H1 (cell line): ENCODE measurements at regions not wholly inside any gene's neighbourhood (a gene's known extent, or its start where the extent isn't known, plus 50 kb on each side); places are given as distances from the start of the nearest gene placed in this dataset.

Source experiments
- CTCF ChIA-PET: fragments of 300-600 bp; sonication (Branson Sonifier 250); formaldehyde crosslinking; loops from one replicate; lab custom pipeline; 2021; ENCODE audit not compliant: partially characterized antibody; lab: Charles Lee
- POLR2A ChIA-PET: fragments of 300-600 bp; sonication (Branson Sonifier 250); formaldehyde crosslinking; loops from one replicate; lab custom pipeline; 2021; ENCODE audit warnings: inconsistent platforms; ENCODE audit not compliant: partially characterized antibody; lab: Charles Lee
- DNase-seq, 2 experiments: peaks; one replicate each; pipeline versions ENCODE4 v3.0.0 to v3.0.0-alpha.2; 2010 to 2022; ENCODE audit warnings: low spot score in 2 of 2, low read depth in 1 of 2, mixed read lengths in 1 of 2
- FAIRE-seq: peaks from 2 replicates; lab custom pipeline; 2011; peaks lifted over from hg19 to GRCh38; lab: Jason Lieb, UNC
- H2AFZ ChIP-seq: 2 replicates; pipeline ENCODE4 v1.8.1; 2012; ENCODE audit warnings: low read length, inconsistent platforms
- H2AK5ac ChIP-seq: 2 replicates; pipeline ENCODE4 v1.6.1; 2013; ENCODE audit warnings: low read depth, low read length
- H2BK120ac ChIP-seq: replicated peaks from 2 replicates; pipeline ENCODE3; 2013; ENCODE audit warnings: low read depth, low read length, inconsistent platforms
- H2BK12ac ChIP-seq: 2 replicates; pipeline ENCODE4 v1.6.1; 2013; ENCODE audit warnings: low read depth, low read length
- H2BK15ac ChIP-seq: 2 replicates; pipeline ENCODE4 v1.6.1; 2013; ENCODE audit warnings: low read length
- H2BK20ac ChIP-seq: 2 replicates; pipeline ENCODE4 v1.6.1; 2013; ENCODE audit warnings: low read length
- H2BK5ac ChIP-seq: 2 replicates; pipeline ENCODE4 v1.6.1; 2013; ENCODE audit warnings: low read depth, low read length
- H3K14ac ChIP-seq: 2 replicates; pipeline ENCODE4 v1.6.1; 2013; ENCODE audit warnings: inconsistent platforms; ENCODE audit not compliant: insufficient read length
- H3K18ac ChIP-seq: 2 replicates; pipeline ENCODE4 v1.6.1; 2013; ENCODE audit warnings: low read length; ENCODE audit errors: extremely low read depth
- H3K23ac ChIP-seq: 2 replicates; pipeline ENCODE4 v1.6.1; 2013; ENCODE audit warnings: inconsistent platforms; ENCODE audit not compliant: insufficient read length
- H3K23me2 ChIP-seq: 2 replicates; pipeline ENCODE4 v1.6.1; 2013; ENCODE audit warnings: low read depth, low read length
- H3K27ac ChIP-seq: 2 replicates; pipeline ENCODE4 v1.6.1; 2011; ENCODE audit warnings: low read depth, low read length, inconsistent platforms
- H3K27me3 ChIP-seq, 4 experiments: replicated peaks in 1 of 4; 1 replicate in 1 of 4; 2 replicates in 3 of 4; pipeline versions ENCODE4 v1.6.1 to v1.8.1; 2011 to 2013; ENCODE audit warnings: low read length in 3 of 4, mild to moderate bottlenecking in 3 of 4, inconsistent platforms in 2 of 4, mixed read lengths in 2 of 4, moderate library complexity in 1 of 4; ENCODE audit not compliant: control insufficient read depth in 3 of 4, insufficient read depth in 3 of 4; ENCODE audit errors: extremely low read depth in 1 of 4
- H3K36me3 ChIP-seq, 4 experiments: 2 replicates each; pipeline versions ENCODE4 v1.6.1 to v1.8.1; 2011 to 2013; ENCODE audit warnings: mild to moderate bottlenecking in 4 of 4, low read length in 3 of 4, moderate library complexity in 2 of 4, control low read depth in 1 of 4, inconsistent platforms in 1 of 4; ENCODE audit not compliant: insufficient read depth in 4 of 4, control insufficient read depth in 2 of 4
- H3K4ac ChIP-seq: replicated peaks from 2 replicates; pipeline ENCODE3; 2013; ENCODE audit warnings: low read length, low read depth, mixed read lengths, inconsistent platforms; ENCODE audit not compliant: insufficient read length
- H3K4me1 ChIP-seq, 4 experiments: replicated peaks in 1 of 4; 1 replicate in 1 of 4; 2 replicates in 3 of 4; pipeline versions ENCODE4 v1.6.1 to v1.8.1; 2011 to 2013; ENCODE audit warnings: low read length in 3 of 4, inconsistent platforms in 2 of 4, mixed read lengths in 1 of 4; ENCODE audit not compliant: insufficient read depth in 4 of 4, control insufficient read depth in 3 of 4
- H3K4me2 ChIP-seq, 2 experiments: 2 replicates each; pipeline versions ENCODE4 v1.6.1 to v1.8.1; 2011 to 2013; ENCODE audit warnings: low read depth in 2 of 2, low read length in 2 of 2, control low read depth in 1 of 2, inconsistent platforms in 1 of 2, mild to moderate bottlenecking in 1 of 2; ENCODE audit not compliant: insufficient read depth in 1 of 2
- H3K4me3 ChIP-seq, 4 experiments: fragments of 200-600, 300-600 bp in 1 of 4; sonication (generic), shearing (Covaris generic), sonication (Bioruptor Twin) in 1 of 4; 2 replicates each; pipeline versions ENCODE4 v1.5.1 to v1.8.1; 2011 to 2016; ENCODE audit warnings: low read length in 4 of 4, low read depth in 3 of 4, control low read depth in 2 of 4, inconsistent platforms in 2 of 4, mild to moderate bottlenecking in 2 of 4, mixed read lengths in 1 of 4, moderate library complexity in 1 of 4; ENCODE audit not compliant: insufficient read depth in 2 of 4; ENCODE audit errors: extremely low read depth in 1 of 4
- H3K56ac ChIP-seq: replicated peaks from 2 replicates; pipeline ENCODE3; 2013; ENCODE audit warnings: low read depth, mild to moderate bottlenecking, mixed read lengths, low read length, inconsistent platforms; ENCODE audit not compliant: insufficient read length
- H3K79me1 ChIP-seq: 2 replicates; pipeline ENCODE4 v1.6.1; 2013; ENCODE audit warnings: low read depth, low read length, control low read depth
- H3K79me2 ChIP-seq, 2 experiments: 2 replicates each; pipeline versions ENCODE4 v1.6.1 to v1.8.1; 2012 to 2013; ENCODE audit warnings: low read length in 2 of 2, mild to moderate bottlenecking in 2 of 2, inconsistent platforms in 1 of 2; ENCODE audit not compliant: insufficient read depth in 2 of 2, control insufficient read depth in 1 of 2
- H3K9ac ChIP-seq, 4 experiments: replicated peaks in 1 of 4; 1 replicate in 1 of 4; 2 replicates in 3 of 4; pipeline versions ENCODE4 v1.6.1 to v1.8.1; 2011 to 2013; ENCODE audit warnings: low read depth in 3 of 4, low read length in 3 of 4, control low read depth in 2 of 4, mild to moderate bottlenecking in 2 of 4, moderate library complexity in 2 of 4, inconsistent platforms in 1 of 4; ENCODE audit errors: extremely low read depth in 1 of 4
- H3K9me3 ChIP-seq, 2 experiments: 2 replicates each; pipeline versions ENCODE4 v1.6.1 to v1.8.1; 2012 to 2013; ENCODE audit warnings: mild to moderate bottlenecking in 2 of 2, moderate library complexity in 2 of 2, control low read depth in 1 of 2, inconsistent platforms in 1 of 2, low read depth in 1 of 2, low read length in 1 of 2, mixed read lengths in 1 of 2; ENCODE audit not compliant: insufficient read depth in 2 of 2
- H4K20me1 ChIP-seq, 2 experiments: replicated peaks in 1 of 2; 2 replicates each; pipeline versions ENCODE3 to v1.8.1; 2011 to 2013; ENCODE audit warnings: inconsistent platforms in 2 of 2, low read length in 2 of 2, mild to moderate bottlenecking in 1 of 2; ENCODE audit not compliant: insufficient read depth in 2 of 2, control insufficient read depth in 1 of 2
- H4K5ac ChIP-seq: 2 replicates; pipeline ENCODE4 v1.6.1; 2013; ENCODE audit warnings: low read length, low read depth, mixed read lengths, inconsistent platforms; ENCODE audit not compliant: insufficient read length
- H4K8ac ChIP-seq: 2 replicates; pipeline ENCODE4 v1.8.0; 2013; ENCODE audit warnings: mild to moderate bottlenecking, moderate library complexity, low read length, inconsistent platforms; ENCODE audit not compliant: insufficient read depth; ENCODE audit errors: extremely low read depth
- H4K91ac ChIP-seq: replicated peaks from 2 replicates; pipeline ENCODE3; 2013; ENCODE audit warnings: low read length, mixed read lengths, inconsistent platforms; ENCODE audit not compliant: insufficient read length
- CHD2 ChIP-seq: IDR thresholded peaks from 2 replicates; pipeline ENCODE4 v1.6.1; 2012; ENCODE audit warnings: low read length, improper control_type of control experiment
- EP300 ChIP-seq, 2 experiments: IDR thresholded peaks; 1 replicate in 1 of 2; 2 replicates in 1 of 2; pipeline ENCODE4 v1.6.1; 2011 to 2012; ENCODE audit warnings: low read depth in 2 of 2, low read length in 2 of 2, mild to moderate bottlenecking in 2 of 2, borderline replicate concordance in 1 of 2, inconsistent platforms in 1 of 2, moderate library complexity in 1 of 2
- FOSL1 ChIP-seq: IDR thresholded peaks from 2 replicates; pipeline ENCODE4 v1.6.1; 2011; ENCODE audit warnings: mild to moderate bottlenecking, low read depth, low read length, moderate library complexity; ENCODE audit not compliant: insufficient read depth
- RBBP5 ChIP-seq: IDR thresholded peaks from 2 replicates; pipeline ENCODE4 v1.7.1; 2012; ENCODE audit warnings: low read depth, mild to moderate bottlenecking, inconsistent platforms, low read length, moderate library complexity, borderline replicate concordance
- RNF2 ChIP-seq: fragments of 200-900, 300-1000 bp; sonication (generic); IDR thresholded peaks from 2 replicates; pipeline ENCODE4 v1.7.1; 2016; ENCODE audit warnings: borderline replicate concordance, low read depth, mild to moderate bottlenecking, antibody characterized with exemption, low read length; ENCODE audit not compliant: poor library complexity, severe bottlenecking; ENCODE audit errors: missing control alignments
- SRF ChIP-seq: IDR thresholded peaks from 2 replicates; pipeline ENCODE4 v1.6.1; 2011; ENCODE audit warnings: mild to moderate bottlenecking, low read depth, low read length, moderate library complexity
- SUZ12 ChIP-seq: fragments of 200-600 bp; sonication (generic); IDR thresholded peaks from 2 replicates; pipeline ENCODE4 v1.6.1; 2012; ENCODE audit warnings: mild to moderate bottlenecking, inconsistent platforms, low read length, moderate library complexity, mixed read lengths
- TBP ChIP-seq: IDR thresholded peaks from 2 replicates; pipeline ENCODE4 v1.6.1; 2011; ENCODE audit warnings: low read depth, low read length, improper control_type of control experiment
- TEAD4 ChIP-seq: IDR thresholded peaks from 2 replicates; pipeline ENCODE4 v1.6.1; 2012; ENCODE audit warnings: low read depth, low read length, inconsistent platforms, mixed read lengths
- WGBS, 2 experiments: shearing (Covaris generic) in 1 of 2; methylation state at CpG; one replicate each; pipeline versions ENCODE4 v1.1.6 to v1.1.7; 2013 to 2015; ENCODE audit warnings: low lambda C conversion rate in 2 of 2, mixed read lengths in 2 of 2, inconsistent platforms in 1 of 2, low coverage in 1 of 2, missing lambda C conversion rate in 1 of 2; ENCODE audit not compliant: insufficient replicate concordance in 2 of 2, insufficient coverage in 1 of 2, insufficient read length in 1 of 2; ENCODE audit errors: extremely low coverage in 1 of 2, missing lambda C conversion rate in 1 of 2; 5-methylcytosine and 5-hydroxymethylcytosine counted together
- TF ChIP-seq, protein P1 (sequence below): IDR thresholded peaks from 2 replicates; pipeline ENCODE4 v1.6.1; 2011; ENCODE audit warnings: low read length, improper control_type of control experiment

DNA sequence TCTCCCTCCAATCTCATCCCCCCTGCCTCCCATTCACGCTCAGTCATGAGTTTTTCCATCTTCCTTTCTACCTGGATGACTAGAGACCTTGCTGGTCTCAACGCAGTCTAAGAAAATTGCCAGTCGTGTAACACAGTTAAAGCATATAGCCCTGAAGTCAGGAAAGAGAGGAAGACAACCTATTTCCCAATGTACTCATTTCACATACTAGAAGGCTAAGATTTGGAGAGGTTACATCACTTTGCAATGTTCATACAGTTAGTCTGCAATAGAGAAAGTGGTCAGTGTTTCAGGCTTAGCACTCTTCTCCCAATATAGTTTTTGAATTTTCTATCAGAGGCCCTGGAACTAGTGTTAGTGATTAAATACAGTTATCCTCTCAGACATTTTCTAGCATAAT lies 278.6 kb downstream of the EDEM1 start:
- Histone ChIP-seq H3K18ac (no peak overlapping the region), H3K79me1 (no peaks in the 10 kb centered on the region), H3K4me2 (no peak overlapping the region), H2BK20ac (no peak overlapping the region), H4K5ac (no peak overlapping the region), H3K14ac (no peak overlapping the region), H3K9me3 (no peaks in the 10 kb centered on the region), H3K4me1 (peaks cover 0 to 6% (median 1%) of the 10 kb centered on the region in 4 experiments; a peak in 2 of 7 replicates), H2AK5ac (no peak overlapping the region), H3K79me2 (no peaks in the 10 kb centered on the region), H3K23ac (no peak overlapping the region), H2BK120ac (no peak overlapping the region), H2BK12ac (no peak overlapping the region), H2BK5ac (no peak overlapping the region), H4K91ac (no peak overlapping the region), H3K9ac (no peak overlapping the region), H3K36me3 (no peaks in the 10 kb centered on the region), H3K4ac (no peak overlapping the region), H3K27me3 (no peaks in the 10 kb centered on the region), H3K27ac (no peak overlapping the region), H3K56ac (no peak overlapping the region), H2BK15ac (no peak overlapping the region), H4K20me1 (no peaks in the 10 kb centered on the region), H3K23me2 (no peaks in the 10 kb centered on the region), H3K4me3 (no peak overlapping the region), H4K8ac (no peak overlapping the region), H2AFZ (no peak overlapping the region)
- CTCF ChIA-PET: no interaction called here
- TF ChIP-seq CHD2: no peak
- TF ChIP-seq SUZ12: no peak
- TF ChIP-seq FOSL1: no peak
- no peak for TF ChIP-seq SRF
- TF ChIP-seq EP300 (IDR thresholded peaks at IDR 0.05; ENCODE audit: borderline replicate concordance in 1 of 2, low read depth in 2 of 2, low read length in 2 of 2): no peak
- no peak for TF ChIP-seq TEAD4
- TF ChIP-seq RBBP5: no peak
- TF ChIP-seq, protein P1, sequence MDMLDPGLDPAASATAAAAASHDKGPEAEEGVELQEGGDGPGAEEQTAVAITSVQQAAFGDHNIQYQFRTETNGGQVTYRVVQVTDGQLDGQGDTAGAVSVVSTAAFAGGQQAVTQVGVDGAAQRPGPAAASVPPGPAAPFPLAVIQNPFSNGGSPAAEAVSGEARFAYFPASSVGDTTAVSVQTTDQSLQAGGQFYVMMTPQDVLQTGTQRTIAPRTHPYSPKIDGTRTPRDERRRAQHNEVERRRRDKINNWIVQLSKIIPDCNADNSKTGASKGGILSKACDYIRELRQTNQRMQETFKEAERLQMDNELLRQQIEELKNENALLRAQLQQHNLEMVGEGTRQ: no peak
- no peak for TF ChIP-seq RNF2
- TF ChIP-seq TBP: no peak
- 98% methylated on average over 3 of the region's 3 CpGs; no CpG with 5 or more reads in 1 of the 2 experiments for WGBS, 2 experiments
- FAIRE-seq: no peak
- DNase-seq: no peak
- POLR2A ChIA-PET: no interaction called here
